GM20000 (cell line): ENCODE measurements at regions not wholly inside any gene's neighbourhood (a gene's known extent, or its start where the extent isn't known, plus 50 kb on each side); places are given as distances from the start of the nearest gene placed in this dataset.

ENCODE experiments used
- DNase-seq: peaks from one replicate; pipeline ENCODE4 v3.0.0; 2012; ENCODE audit warnings: low spot score
- TF ChIP-seq, protein P1 (sequence below): IDR thresholded peaks from 2 replicates; pipeline ENCODE4 v1.5.1; 2012; ENCODE audit warnings: mild to moderate bottlenecking, control low read depth; ENCODE audit errors: extremely low read depth, missing control alignments

- DNase-seq: no peak
- TF ChIP-seq, protein P1, sequence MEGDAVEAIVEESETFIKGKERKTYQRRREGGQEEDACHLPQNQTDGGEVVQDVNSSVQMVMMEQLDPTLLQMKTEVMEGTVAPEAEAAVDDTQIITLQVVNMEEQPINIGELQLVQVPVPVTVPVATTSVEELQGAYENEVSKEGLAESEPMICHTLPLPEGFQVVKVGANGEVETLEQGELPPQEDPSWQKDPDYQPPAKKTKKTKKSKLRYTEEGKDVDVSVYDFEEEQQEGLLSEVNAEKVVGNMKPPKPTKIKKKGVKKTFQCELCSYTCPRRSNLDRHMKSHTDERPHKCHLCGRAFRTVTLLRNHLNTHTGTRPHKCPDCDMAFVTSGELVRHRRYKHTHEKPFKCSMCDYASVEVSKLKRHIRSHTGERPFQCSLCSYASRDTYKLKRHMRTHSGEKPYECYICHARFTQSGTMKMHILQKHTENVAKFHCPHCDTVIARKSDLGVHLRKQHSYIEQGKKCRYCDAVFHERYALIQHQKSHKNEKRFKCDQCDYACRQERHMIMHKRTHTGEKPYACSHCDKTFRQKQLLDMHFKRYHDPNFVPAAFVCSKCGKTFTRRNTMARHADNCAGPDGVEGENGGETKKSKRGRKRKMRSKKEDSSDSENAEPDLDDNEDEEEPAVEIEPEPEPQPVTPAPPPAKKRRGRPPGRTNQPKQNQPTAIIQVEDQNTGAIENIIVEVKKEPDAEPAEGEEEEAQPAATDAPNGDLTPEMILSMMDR: no peak
Observed at GRCh38 chr12:43104494-43104893, 447.5 kb downstream of the ADAMTS20 start.

DNA sequence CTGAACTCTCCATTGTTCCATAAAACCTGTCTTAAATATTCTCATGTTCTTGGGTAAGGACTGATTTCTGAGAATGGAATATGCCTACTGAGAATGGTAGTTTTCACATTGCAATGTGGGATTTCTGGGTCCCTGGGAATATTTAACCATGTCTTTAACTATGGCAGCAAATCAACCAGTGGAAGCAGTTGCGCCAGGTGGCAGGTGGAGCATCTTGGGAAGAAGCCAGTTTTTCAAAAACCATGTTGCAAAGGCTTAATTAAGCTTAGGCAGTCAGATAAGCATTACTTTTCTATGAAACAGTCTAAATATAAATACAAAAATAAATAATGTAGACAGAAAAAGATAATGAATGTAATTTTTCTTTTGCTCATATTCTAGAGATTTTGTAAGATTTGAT, 448.1 kb downstream of the ADAMTS20 start:
- DNase-seq: no peak
- TF ChIP-seq, protein P1: no peak

DNA sequence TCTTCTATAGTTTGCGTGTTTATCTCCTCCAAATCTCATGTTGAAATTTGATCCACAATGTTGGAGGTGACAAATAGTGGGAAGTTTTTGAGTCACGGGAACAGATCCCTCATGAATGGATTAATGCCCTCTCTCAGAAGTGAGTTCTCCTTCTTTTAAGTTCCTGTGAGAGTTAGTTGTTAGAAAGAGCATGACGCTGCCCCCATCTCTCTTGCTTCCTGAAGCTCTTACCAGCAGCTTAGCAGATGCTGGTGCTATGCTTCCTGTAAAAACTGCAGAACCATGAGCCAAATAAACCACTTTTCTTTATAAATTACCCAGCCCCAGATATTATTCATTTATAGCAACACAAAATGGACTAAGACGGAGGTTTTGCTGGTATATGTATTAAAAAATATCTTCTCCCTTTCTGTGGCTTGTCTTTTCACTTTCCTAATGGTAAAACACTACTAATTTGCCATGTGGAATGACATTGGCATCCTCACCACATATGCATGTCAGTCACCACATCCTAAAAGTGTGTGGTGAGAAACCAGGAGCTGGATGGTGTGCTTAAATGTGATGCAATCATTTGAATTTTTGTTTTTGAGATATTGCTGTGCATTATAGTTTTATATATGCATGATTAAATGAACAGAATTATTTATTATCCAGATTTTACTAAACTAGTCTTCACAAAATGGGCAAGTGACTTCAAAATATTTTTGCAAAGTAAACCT, 449.3 kb downstream of the ADAMTS20 start:
- TF ChIP-seq, protein P1: no peak
- DNase-seq: no peak

GRCh38 chr12:43100231-43100630, 451.8 kb downstream of the ADAMTS20 start:
- no peak for DNase-seq
- TF ChIP-seq, protein P1: no peak

DNA sequence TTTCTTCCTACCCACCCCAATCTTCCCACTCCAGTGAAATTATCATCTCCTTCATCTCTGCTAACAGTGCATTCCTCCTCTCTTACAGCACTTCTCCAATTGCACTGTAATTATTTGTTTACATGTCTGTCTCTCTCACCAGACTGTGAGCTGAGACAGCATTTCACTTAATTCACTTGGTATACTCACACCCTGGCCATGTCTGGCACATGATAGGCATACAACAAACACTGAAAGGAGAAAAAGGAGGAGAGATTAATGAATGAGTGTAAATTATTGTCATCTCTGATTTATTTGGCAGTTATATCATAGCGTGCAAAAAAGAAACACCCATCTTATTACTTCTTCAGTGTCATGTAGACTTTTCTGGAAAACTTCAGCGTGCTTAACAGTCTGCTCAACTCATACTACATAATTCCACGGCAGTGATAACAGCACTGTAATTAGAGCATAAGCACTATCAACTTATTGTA, 452.3 kb downstream of the ADAMTS20 start:
- no peak for DNase-seq
- TF ChIP-seq, protein P1: no peak

- TF ChIP-seq, protein P1: no peak
- DNase-seq: no peak
Observed at GRCh38 chr12:43098766-43099550, 453.0 kb downstream of the ADAMTS20 start.

DNA sequence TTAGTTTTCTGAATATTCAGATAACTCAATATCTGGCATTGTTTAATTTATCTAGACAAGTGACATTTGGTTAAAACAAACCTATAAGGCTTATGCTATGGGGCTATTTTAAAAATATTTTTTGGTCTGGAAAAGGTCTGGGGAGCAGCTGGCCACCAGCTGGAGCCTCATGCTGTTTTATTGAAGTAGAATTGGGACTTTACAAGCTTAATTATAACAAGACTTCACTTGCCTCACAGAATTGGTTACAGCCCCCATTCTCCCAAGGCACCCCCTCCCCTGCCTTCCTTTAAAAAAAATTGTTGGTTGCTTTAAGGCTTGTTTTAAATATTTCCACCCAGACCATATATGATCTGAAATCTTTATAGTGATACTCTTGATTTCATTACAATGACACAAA, 453.9 kb downstream of the ADAMTS20 start:
- no peak for DNase-seq
- TF ChIP-seq, protein P1: no peak
